Activated effector memory CD4-positive, alpha-beta T cell treated with Interleukin-2 at 50 U/mL for 16 hours (primary cell): ENCODE measurements at regions not wholly inside any gene's neighbourhood (a gene's known extent, or its start where the extent isn't known, plus 50 kb on each side); places are given as distances from the start of the nearest gene placed in this dataset.
"Not testable (repeated sequence)": the region's sequence is repeated elsewhere in the genome, so short reads cannot be mapped to it uniquely, and the experiment has no call there.

ENCODE experiments used
- DNase-seq: peaks from one replicate; pipeline ENCODE4 v3.0.0-alpha.2; 2020

- no peak for DNase-seq
Observed at GRCh38 chr10:80753612-80754011, 215.9 kb downstream of the SH2D4B start.

- DNase-seq, result no peak
Observed at GRCh38 chr10:80755893-80756292, 218.2 kb downstream of the SH2D4B start.

- DNase-seq, result no peak
Observed at GRCh38 chr10:80759693-80760092, 222.0 kb downstream of the SH2D4B start.

- no peak for DNase-seq
Observed at GRCh38 chr10:80760914-80761371, 223.2 kb downstream of the SH2D4B start.

- DNase-seq, result no peak
Observed at GRCh38 chr10:80767963-80768362, 230.3 kb downstream of the SH2D4B start.

- DNase-seq, result no peak
Observed at GRCh38 chr10:80769700-80770160, 232.0 kb downstream of the SH2D4B start.

GRCh38 chr10:80770239-80770638 is 232.5 kb downstream of the SH2D4B start:
- DNase-seq, result no peak

GRCh38 chr10:80771285-80771684 is 233.6 kb downstream of the SH2D4B start:
- no peak for DNase-seq

GRCh38 chr10:80771902-80772555 is 234.3 kb downstream of the SH2D4B start:
- no peak for DNase-seq

GRCh38 chr10:80772596-80772995 is 234.9 kb downstream of the SH2D4B start:
- no peak for DNase-seq

GRCh38 chr10:80784695-80785094 is 247.0 kb downstream of the SH2D4B start:
- DNase-seq, result no peak

- no peak for DNase-seq
Observed at GRCh38 chr10:80786322-80786721, 248.6 kb downstream of the SH2D4B start.

- no peak for DNase-seq
Observed at GRCh38 chr10:80787952-80788351, 250.2 kb downstream of the SH2D4B start.

- no peak for DNase-seq
Observed at GRCh38 chr10:80794994-80795393, 257.3 kb downstream of the SH2D4B start.

GRCh38 chr10:80805343-80806020 is 267.8 kb downstream of the SH2D4B start:
- DNase-seq, result no peak

GRCh38 chr10:80814147-80814652 is 276.5 kb downstream of the SH2D4B start:
- DNase-seq, result no peak

- no peak for DNase-seq
Observed at GRCh38 chr10:80829151-80829550, 291.4 kb downstream of the SH2D4B start.

- no peak for DNase-seq
Observed at GRCh38 chr10:80829562-80829961, 291.9 kb downstream of the SH2D4B start.

GRCh38 chr10:80832693-80833092 is 295.0 kb downstream of the SH2D4B start:
- not testable (repeated sequence) for DNase-seq

- no peak for DNase-seq
Observed at GRCh38 chr10:80855348-80855971, 317.8 kb downstream of the SH2D4B start.

- no peak for DNase-seq
Observed at GRCh38 chr10:80856186-80856585, 318.5 kb downstream of the SH2D4B start.

GRCh38 chr10:80859279-80859678 is 321.6 kb downstream of the SH2D4B start:
- not testable (repeated sequence) for DNase-seq

GRCh38 chr10:80860719-80861118 is 323.0 kb downstream of the SH2D4B start:
- no peak for DNase-seq

GRCh38 chr10:80861882-80862281 is 324.2 kb downstream of the SH2D4B start:
- no peak for DNase-seq
